Mononuclear cell (primary cell): ENCODE measurements at regions not wholly inside any gene's neighbourhood (a gene's known extent, or its start where the extent isn't known, plus 50 kb on each side); places are given as distances from the start of the nearest gene placed in this dataset.

Source experiments
- H3K27me3 ChIP-seq: 2 replicates; pipeline ENCODE4 v1.6.0; 2011; ENCODE audit warnings: low read length, control low read depth; ENCODE audit not compliant: insufficient read depth
- H3K4me1 ChIP-seq: 2 replicates; pipeline ENCODE4 v1.5.1; 2011; ENCODE audit warnings: mild to moderate bottlenecking, low read length, control low read depth; ENCODE audit not compliant: insufficient read depth
- H3K4me3 ChIP-seq: 2 replicates; pipeline ENCODE4 v1.5.1; 2011; ENCODE audit warnings: mild to moderate bottlenecking, low read length, moderate library complexity
- H3K9me3 ChIP-seq: 2 replicates; pipeline ENCODE4 v1.5.1; 2011; ENCODE audit warnings: low read depth, mild to moderate bottlenecking, control low read depth, low read length

DNA sequence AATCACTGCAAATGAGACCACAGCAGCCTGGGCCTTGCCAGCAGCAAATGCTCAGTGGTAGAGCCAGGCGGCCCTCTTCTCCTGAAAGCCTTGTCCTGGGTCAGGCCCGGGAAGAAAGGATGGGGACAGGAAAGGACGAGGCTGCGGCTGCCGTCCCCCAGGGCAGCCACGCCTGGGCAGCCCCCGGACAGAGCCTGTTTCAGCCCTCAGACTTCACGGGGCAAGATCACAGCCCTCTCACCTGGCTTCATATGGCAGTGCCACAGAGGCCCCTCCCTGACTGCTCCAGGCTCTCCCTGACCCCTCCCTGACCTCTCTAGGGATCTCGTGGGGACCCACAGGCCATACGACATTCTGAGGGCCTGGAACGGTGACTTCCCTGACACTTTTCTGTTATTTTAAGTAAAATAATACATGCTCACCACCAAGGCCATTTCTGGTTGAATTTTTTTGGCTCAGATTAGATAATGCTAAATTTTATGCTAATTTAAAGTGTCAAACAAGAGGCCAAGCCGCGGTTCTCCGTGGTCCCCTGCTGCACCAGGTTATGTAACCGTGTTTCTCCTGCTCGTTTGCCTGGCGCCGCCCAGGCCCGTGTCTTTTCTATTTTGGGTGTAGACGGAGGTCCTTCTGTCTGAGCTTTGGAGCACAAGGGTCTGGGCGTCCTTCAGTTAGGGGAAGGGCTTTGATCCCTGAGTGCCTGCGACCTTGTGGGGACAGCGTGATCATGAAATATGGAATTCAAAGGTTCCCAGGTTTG is 59.9 kb upstream of the BHLHE23 start:
- Histone ChIP-seq H3K9me3 (no peaks in the 10 kb centered on the region), H3K4me1 (no peaks in the 10 kb centered on the region), H3K4me3 (no peak overlapping the region), H3K27me3 (peaks cover 9% of the 10 kb centered on the region)

DNA sequence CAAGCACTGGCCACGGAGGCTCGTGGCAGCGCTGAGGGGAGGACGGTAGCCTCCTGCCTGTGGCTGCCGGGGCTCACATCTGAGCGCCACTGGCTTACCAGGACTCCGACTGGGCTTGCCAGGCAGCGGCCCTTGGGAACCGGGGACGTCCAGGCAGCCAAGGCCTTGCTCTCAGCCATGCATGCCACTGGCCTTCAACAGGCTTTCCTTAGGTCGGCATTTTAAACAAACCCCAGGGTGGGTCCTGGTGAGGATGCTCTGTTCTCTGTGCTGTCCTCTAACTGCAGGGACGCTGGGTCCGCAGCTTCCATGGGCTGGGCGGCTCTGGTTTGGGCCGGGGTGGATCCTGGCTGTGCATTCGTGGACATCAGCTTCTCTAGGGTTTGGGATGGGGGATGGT is 59.1 kb upstream of the BHLHE23 start:
- no peak overlapping the region for H3K4me3 ChIP-seq
- no peaks in the 10 kb centered on the region for H3K4me1 ChIP-seq
- H3K27me3 ChIP-seq, result peaks cover 2% of the 10 kb centered on the region
- H3K9me3 ChIP-seq, result no peaks in the 10 kb centered on the region

DNA sequence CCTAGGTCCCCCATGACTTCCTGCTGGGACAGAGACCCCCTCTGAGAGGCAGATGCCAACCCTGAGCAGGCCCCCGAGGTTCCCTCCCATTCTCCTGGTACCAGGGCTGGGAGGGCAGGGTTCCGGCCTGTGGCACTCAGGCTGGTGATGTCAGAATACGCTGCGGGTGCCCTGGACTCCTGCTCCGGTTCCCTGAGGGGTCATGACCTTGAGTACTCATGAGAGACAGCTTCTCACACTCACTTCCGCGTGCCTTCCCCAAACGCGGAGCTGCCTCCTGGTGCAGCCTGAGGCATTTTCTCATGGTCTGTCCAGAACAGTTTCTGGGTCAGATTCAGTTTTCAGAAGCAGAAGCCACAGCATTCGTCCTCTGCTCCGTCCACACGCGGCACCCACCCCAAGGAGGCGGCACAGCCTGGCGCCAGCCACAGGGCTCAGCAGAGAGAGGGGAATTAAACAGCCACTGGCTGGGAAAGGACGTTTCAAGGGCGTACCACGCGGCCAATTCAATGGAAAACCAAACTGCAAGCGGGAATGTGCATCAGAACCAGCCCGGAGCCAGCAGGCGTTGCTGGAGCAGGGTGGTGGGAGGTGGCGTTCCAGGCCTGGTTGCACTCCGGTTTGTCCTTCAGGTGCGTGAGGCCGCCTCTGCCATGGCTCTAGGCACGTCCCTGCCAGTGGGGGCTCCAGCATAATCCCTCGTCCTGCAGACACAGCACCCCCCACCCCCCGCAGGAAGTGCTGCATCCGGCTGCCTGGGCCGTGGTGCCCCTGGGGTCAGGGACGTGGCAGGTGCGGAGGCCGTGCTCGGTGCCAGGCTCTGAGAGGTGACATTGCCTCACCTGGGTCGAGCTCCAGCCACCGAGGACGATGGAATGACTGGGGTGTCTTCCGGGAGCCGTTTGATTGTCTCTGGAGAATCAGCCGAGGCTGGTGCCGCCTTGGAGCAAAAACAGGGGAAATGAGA is 58.3 kb upstream of the BHLHE23 start:
- no peaks in the 10 kb centered on the region for H3K9me3 ChIP-seq
- H3K4me3 ChIP-seq, result no peak overlapping the region
- no peaks in the 10 kb centered on the region for H3K4me1 ChIP-seq
- H3K27me3 ChIP-seq, result no peaks in the 10 kb centered on the region

DNA sequence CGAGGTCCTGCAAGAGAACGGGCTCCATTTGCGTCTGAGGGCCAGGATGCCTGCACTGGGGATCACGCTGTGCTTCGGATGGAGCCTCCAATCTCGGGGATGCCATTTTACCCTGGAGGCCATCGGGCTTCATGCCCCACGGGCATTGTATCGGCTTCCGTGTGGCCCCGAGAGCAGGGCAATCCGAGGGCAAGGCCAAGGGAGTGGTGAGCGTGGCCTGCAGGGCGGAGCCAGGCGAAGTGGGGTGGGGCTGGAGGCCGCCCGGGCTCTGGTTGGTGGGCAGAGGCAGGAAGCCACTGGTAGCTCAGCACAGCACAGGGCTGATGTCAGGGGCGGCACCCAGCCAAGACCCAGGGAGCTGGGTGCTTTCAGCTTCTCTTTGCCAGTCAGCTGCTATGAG is 57.5 kb upstream of the BHLHE23 start:
- H3K27me3 ChIP-seq, result no peaks in the 10 kb centered on the region
- no peaks in the 10 kb centered on the region for H3K9me3 ChIP-seq
- no peaks in the 10 kb centered on the region for H3K4me1 ChIP-seq
- H3K4me3 ChIP-seq, result no peak overlapping the region

DNA sequence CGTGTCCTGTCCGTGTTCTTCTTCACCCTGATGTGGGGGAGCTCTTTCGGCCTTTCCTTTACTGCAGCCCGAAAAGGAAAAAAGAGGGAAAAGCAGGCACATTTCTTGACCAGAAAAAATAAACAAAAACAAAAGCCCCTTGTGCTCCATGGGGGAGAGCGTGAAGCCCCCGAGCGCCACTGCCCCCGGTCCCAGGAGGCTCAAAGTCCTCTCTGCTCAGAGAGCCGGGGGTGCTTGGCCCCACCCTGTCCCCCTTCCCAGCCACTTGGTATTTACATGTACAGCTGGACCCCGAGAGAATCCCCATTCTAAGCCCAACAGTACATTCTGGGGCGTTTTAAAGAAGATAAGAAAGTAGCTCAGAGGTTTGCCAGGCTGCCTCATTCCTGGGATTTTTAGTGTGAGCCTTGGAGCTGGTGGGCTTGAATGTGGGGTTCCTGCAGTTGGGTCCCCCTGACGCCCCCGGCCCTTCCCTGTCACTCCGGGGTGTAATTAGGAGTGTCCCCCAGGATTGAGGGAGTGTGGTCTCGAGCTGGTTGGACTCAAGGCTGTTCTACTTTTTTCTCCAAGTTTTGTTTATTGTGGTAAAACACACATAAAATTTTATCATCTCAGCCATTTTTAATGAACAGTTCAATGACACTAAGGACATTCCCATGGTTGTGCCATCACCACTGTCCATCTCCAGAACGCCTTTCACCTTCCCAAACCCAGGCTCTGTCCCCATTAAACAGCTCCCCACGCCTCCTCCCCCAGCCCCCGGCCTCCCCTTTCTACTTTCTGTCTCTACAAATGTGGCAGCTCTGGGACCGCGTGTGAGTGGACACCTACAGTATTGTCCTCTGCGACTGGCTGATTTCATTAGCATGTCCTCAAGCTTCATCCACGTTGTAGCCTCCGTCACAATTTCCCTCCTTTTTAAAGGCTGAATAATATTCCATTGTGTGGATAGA is 55.7 kb upstream of the BHLHE23 start:
- H3K27me3 ChIP-seq, result peaks cover 3% of the 10 kb centered on the region
- no peaks in the 10 kb centered on the region for H3K4me1 ChIP-seq
- no peak overlapping the region for H3K4me3 ChIP-seq
- H3K9me3 ChIP-seq, result no peaks in the 10 kb centered on the region

DNA sequence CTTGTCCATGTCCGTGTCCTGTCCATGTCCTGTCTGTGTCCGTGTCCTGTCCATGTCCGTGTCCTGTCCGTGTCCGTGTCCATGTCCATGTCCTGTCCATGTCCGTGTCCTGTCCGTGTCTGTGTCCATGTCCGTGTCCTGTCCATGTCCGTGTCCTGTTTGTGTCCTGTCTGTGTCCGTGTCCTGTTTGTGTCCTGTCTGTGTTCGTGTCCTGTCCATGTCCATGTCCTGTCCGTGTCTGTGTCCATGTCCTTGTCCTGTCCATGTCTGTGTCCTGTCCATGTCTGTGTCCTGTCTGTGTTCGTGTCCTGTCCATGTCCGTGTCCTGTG is 55.0 kb upstream of the BHLHE23 start:
- H3K4me3 ChIP-seq, result no peak overlapping the region
- H3K27me3 ChIP-seq, result peaks cover 5% of the 10 kb centered on the region
- H3K9me3 ChIP-seq, result peaks cover 4% of the 10 kb centered on the region
- no peaks in the 10 kb centered on the region for H3K4me1 ChIP-seq

DNA sequence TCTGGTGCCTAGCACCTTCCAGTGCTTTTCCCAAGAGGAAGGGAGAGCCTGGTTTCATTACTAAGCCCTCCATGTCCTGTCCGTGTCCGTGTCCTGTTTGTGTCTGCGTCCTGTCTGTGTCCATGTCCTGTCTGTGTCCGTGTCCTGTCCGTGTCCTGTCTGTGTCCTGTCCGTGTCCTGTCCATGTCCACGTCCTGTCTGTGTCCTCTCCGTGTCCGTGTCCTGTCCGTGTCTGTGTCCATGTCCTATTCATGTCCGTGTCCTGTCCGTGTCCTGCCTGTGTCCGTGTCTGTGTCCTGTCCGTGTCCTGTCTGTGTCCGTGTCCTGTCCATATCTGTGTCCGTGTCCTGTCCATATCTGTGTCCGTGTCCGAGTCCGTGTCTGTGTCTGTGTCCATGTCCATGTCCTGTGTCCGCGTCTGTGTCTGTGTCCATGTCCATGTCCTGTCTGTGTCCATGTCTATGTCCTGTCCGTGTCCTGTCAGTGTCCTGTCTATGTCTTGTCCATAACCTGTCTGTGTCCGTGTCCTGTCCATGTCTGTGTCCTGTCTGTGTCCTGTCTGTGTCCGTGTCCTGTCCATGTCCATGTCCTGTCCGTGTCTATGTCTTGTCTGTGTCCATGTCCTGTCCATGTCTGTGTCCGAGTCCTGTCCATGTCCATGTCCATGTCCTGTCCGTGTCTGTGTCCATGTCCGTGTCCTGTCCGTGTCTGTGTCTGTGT is 54.4 kb upstream of the BHLHE23 start:
- H3K4me1 ChIP-seq, result no peaks in the 10 kb centered on the region
- peaks cover 5% of the 10 kb centered on the region for H3K27me3 ChIP-seq
- no peak overlapping the region for H3K4me3 ChIP-seq
- peaks cover 4% of the 10 kb centered on the region for H3K9me3 ChIP-seq

DNA sequence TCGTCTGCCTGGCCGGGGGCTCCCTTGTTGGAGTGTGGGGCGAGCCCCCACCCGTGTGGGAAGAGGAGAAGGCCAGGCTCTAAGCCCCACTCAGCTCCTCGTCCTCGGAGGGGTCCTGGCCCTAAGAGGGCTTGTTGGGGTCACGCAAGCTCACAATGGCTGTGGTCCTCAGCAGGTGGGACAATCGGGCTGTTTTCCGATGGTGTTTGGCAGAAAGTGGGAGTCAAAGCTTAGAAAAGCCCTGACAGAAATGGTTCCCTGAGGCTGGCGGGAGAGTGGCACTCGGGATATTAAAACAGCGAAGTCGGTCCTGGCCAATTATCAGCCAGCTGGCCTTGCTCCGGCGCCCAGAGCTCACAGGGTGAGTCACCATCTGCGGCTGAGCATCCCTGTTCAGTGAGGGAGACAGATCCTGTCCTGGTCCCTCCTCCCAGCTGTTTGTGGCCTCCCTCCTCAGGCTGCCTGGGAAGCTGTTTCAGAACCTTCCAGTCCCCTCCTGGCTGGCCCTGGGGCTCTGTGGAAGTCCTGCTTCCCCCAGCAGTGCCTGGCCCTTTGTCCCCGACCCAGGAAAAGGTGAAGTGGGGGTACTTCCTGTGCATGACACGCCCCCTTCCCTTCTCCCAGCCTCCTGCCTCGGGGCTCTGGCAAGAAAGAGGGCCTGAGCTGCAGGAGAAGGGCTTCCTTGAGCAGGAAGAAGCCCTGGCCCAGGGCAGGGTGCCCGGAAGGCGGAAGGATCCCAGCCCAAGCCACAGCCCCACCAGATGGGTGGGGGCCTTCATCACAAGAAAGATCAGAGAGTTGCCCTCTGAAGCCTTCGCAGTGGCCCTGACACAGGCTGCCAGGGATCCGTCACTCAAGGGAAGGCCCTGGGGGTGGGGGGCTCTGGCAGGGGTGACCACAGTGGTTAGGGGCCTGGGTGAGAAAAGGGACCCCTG is 53.6 kb upstream of the BHLHE23 start:
- no peak overlapping the region for H3K4me3 ChIP-seq
- H3K4me1 ChIP-seq, result no peaks in the 10 kb centered on the region

DNA sequence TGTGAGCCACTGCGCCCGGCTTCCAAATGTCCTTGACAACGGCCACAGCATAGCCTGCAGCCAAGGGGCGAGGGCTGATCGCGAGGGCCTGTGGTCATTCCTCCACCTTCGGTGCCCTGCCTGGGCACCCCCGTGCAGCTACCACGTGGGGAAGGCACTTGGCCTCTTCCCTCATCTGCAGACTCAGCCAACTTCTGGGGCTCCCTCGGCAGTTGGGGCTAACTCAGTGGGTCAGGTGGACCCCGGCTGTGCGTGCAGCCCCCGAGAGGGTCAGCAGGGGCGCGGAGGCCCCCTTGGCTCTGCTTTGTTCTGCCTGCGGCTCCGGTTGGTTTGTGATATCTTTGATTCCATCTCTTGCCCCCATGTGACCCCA is 52.9 kb upstream of the BHLHE23 start:
- H3K9me3 ChIP-seq, result peaks cover 4% of the 10 kb centered on the region
- H3K27me3 ChIP-seq, result peaks cover 5% of the 10 kb centered on the region
- no peaks in the 10 kb centered on the region for H3K4me1 ChIP-seq
- H3K4me3 ChIP-seq, result no peak overlapping the region

More for the DNA sequence above, 53.6 kb upstream of the BHLHE23 start:
- H3K27me3 ChIP-seq, result peaks cover 5% of the 10 kb centered on the region
- peaks cover 4% of the 10 kb centered on the region for H3K9me3 ChIP-seq

DNA sequence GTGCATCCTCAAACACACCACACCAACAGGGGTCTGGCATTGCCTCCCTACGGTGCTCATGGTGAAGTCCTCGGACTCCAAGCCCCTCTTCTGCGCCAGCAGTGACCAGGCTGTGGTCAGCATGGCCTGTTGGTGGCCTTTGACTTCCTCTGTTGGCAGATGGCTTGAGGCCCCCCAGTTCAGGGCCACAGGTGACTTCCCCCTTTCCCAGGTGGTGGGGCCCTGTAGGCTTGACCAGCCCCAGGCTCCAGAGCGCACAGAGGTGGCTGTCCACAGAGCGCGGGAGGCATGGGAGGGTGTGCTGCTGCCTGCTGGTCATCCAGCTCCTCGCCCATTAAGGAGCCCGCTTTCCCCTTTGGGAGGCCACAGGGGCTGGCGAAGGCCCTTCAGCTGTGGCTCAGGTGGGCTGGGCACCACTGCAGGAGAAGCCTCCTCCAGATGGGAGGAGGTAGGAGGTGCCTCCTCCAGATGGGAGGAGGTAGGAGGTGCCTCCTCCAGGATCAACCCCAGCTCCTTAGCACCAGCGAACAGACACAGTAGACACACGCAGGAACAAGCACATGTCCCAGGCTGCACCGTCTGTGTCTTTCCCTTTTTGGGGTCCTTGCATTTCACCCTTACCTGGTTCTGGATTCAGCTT is 52.1 kb upstream of the BHLHE23 start:
- Histone ChIP-seq H3K9me3 (peaks cover 4% of the 10 kb centered on the region), H3K4me3 (no peak overlapping the region), H3K4me1 (no peaks in the 10 kb centered on the region), H3K27me3 (peaks cover 5% of the 10 kb centered on the region)

DNA sequence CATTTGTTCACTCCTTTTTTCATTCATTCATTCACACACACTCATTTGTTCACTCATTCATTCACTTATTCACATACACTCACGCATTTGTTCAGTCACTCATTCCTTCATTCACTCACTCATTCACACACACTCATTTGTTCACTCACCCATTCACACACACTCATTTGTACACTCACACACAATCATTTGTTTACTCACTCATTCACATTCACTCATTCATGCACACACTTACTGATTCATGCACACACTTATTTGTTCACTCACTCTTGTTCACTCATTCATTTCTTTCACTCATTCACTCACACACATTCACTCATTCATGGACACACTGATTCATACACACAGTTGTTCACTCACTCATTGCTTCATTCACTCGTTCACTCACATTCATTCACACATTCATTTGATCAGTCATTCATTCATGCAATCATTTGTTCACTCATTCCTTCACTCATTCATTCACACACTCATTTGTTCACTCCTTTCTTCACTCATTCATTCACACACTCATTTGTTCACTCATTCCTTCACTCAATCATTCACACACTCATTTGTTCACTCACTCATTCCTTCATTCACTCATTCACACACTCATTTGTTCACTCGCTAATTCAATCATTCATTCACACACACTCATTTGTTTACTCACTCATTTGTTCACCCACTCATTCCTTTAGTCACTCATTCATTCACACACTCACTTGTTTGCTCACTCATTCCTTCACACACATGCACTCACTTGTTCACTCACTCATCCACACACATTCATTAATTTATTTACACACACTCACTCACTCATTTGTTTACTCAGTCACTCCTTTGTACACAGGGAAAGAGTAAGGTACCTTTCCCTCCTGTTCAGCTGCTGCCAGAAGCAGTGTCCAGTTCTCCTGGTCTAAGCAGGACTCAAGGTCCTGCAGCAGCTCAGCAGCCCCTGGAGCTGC is 50.7 kb upstream of the BHLHE23 start:
- no peaks in the 10 kb centered on the region for H3K4me1 ChIP-seq
- H3K9me3 ChIP-seq, result peaks cover 4% of the 10 kb centered on the region
- no peak overlapping the region for H3K4me3 ChIP-seq
- peaks cover 5% of the 10 kb centered on the region for H3K27me3 ChIP-seq
